ENCODE measurements at regions not wholly inside any gene's neighbourhood (a gene's known extent, or its start where the extent isn't known, plus 50 kb on each side); places are given as distances from the start of the nearest gene placed in this dataset.
A peak's percentile ranks its signal among the peaks of the same experiment; 100 is the strongest.

GRCh38 chr7:91582799-91583477, 297.6 kb downstream of the MTERF1 start (continued):
- TF ChIP-seq ATF1 (CRISPR knock-in tag; IDR thresholded peaks at IDR 0.05) (no peak), ATF1 (tag; IDR thresholded peaks at IDR 0.05) (0 out of 2 replicates have a peak, but pooled peaks have one; percentile 32), NFRKB (IDR thresholded peaks at IDR 0.05; ENCODE audit: low read depth) (0 out of 2 replicates have a peak, but pooled peaks have one; percentile 52), SMARCE1 (IDR thresholded peaks at IDR 0.05) (peak; percentile 39; the same call in 1 of the 2 replicates), PTRF (tag; IDR thresholded peaks at IDR 0.05) (no peak)

- DNase-seq (ENCODE audit: extremely low read depth in 1 of 4, low spot score in 3 of 4): no peak
- in situ Hi-C loops (cut with MboI) (no loop called here), intact Hi-C loops (cut with micrococcal nuclease) (no loop called here)
- no peak for ATAC-seq
- TF ChIP-seq PPARD (CRISPR knock-in tag; IDR thresholded peaks at IDR 0.05) (no peak), RFX1 (IDR thresholded peaks at IDR 0.05) (0 out of 2 replicates have a peak, but pooled peaks have one; percentile 7)
- POLR2A ChIA-PET: no interaction called here
- no peak for FAIRE-seq
- H3K36me3 ChIP-seq (ENCODE audit: control insufficient read depth, insufficient read depth, low read length): no peaks in the 10 kb centered on the region
- no peak overlapping the region for H3K4me3 ChIP-seq
- H3K79me2 ChIP-seq (ENCODE audit: control insufficient read depth, insufficient read depth, low read length): no peaks in the 10 kb centered on the region
- 0% methylated on average over 2 of the region's 2 CpGs for WGBS (ENCODE audit: insufficient coverage, low coverage, missing lambda C conversion rate)
- no TSS peak for BruUV-seq (replicated peaks)
- H3K9me3 ChIP-seq (replicated peaks; ENCODE audit: control insufficient read depth, insufficient read depth, low read depth, low read length): no peaks in the 10 kb centered on the region
- no peak overlapping the region for H3K27ac ChIP-seq (ENCODE audit: extremely low read depth, low read depth, low read length)
- H3K9me1 ChIP-seq (ENCODE audit: control insufficient read depth, insufficient read depth, low read length): no peaks in the 10 kb centered on the region
- H4K20me1 ChIP-seq (replicated peaks; ENCODE audit: control insufficient read depth, insufficient read depth, low read length): no peaks in the 10 kb centered on the region
- H2AFZ ChIP-seq (ENCODE audit: low read depth, low read length): no peak overlapping the region
- H3K27me3 ChIP-seq (ENCODE audit: control insufficient read depth in 2 of 2, insufficient read depth in 2 of 2, low read length in 2 of 2): no peaks in the 10 kb centered on the region; a peak in 1 of 5 replicates
- H3K9ac ChIP-seq (ENCODE audit: insufficient read depth in 1 of 2, low read depth in 2 of 2, low read length in 2 of 2): no peak overlapping the region
- H3K4me1 ChIP-seq (replicated peaks in 1 of 2; ENCODE audit: control insufficient read depth in 2 of 2, insufficient read depth in 2 of 2, low read length in 2 of 2): no peaks in the 10 kb centered on the region
- CTCF ChIA-PET (ENCODE audit: low intra/inter-chr PET ratio): no interaction called here
- H3K4me2 ChIP-seq (ENCODE audit: insufficient read depth, low read length): no peak overlapping the region
These were observed 284.2 kb downstream of the MTERF1 start for GRCh38 chr7:91596287-91596686.
